ENCODE measurements at regions not wholly inside any gene's neighbourhood (a gene's known extent, or its start where the extent isn't known, plus 50 kb on each side); places are given as distances from the start of the nearest gene placed in this dataset.
"Not testable (repeated sequence)": the region's sequence is repeated elsewhere in the genome, so short reads cannot be mapped to it uniquely, and the experiment has no call there.

DNA sequence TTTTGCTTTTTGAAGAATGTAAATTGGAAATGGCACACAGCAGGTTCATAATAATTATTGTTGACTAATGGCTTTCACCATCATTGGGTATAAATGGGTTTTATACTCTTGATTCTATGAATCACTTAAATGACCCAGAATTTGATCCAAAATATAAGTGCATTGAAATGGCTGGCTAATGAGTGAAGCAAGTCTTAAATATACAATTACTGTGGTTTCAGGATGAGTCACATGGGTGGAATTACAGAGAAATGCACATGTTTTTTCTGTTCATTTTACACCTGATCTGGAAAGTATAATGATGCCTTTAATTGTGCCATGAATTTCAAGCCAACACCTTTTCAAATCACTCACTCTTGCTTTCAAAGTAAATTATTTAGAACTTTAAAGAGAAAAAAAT, 380.8 kb upstream of the CD180 start:
- H3K27me3 ChIP-seq (ENCODE audit: control insufficient read depth, insufficient read depth, low read length): no peaks in the 10 kb centered on the region
- no peaks in the 10 kb centered on the region for H3K36me3 ChIP-seq (replicated peaks; ENCODE audit: control insufficient read depth, insufficient read depth, low read length)
- H3K4me3 ChIP-seq (ENCODE audit: insufficient read depth, low read depth, low read length): no peak overlapping the region
- no peak for DNase-seq

GRCh38 chr5:67576112-67576511, 379.5 kb upstream of the CD180 start:
- Histone ChIP-seq H3K36me3 (replicated peaks; ENCODE audit: control insufficient read depth, insufficient read depth, low read length) (no peaks in the 10 kb centered on the region), H3K4me3 (ENCODE audit: insufficient read depth, low read depth, low read length) (no peak overlapping the region), H3K27me3 (ENCODE audit: control insufficient read depth, insufficient read depth, low read length) (no peaks in the 10 kb centered on the region)
- no peak for DNase-seq

DNA sequence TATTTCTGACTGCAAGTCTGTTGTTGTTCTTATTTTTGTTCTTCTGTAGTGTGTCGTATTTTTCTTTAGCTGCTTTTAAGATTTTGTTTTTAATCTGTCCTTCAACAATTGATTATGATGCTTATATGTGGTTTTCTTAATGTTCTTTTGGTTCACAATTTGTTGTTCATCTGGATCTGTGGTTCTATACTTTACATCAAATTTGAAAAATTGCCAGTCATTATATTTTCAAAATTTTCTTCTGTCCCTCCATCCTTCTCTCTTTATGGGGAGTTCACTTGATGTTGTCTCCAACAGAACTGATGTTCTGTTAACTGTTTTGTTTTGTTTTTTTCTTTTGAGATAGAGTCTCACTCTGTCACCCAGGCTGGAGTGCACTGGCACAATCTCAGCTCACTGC, 378.5 kb upstream of the CD180 start:
- DNase-seq: no peak
- no peaks in the 10 kb centered on the region for H3K27me3 ChIP-seq (ENCODE audit: control insufficient read depth, insufficient read depth, low read length)
- H3K4me3 ChIP-seq (ENCODE audit: insufficient read depth, low read depth, low read length): no peak overlapping the region
- no peaks in the 10 kb centered on the region for H3K36me3 ChIP-seq (replicated peaks; ENCODE audit: control insufficient read depth, insufficient read depth, low read length)

- Histone ChIP-seq H3K36me3 (replicated peaks; ENCODE audit: control insufficient read depth, insufficient read depth, low read length) (no peaks in the 10 kb centered on the region), H3K27me3 (ENCODE audit: control insufficient read depth, insufficient read depth, low read length) (no peaks in the 10 kb centered on the region), H3K4me3 (ENCODE audit: insufficient read depth, low read depth, low read length) (no peak overlapping the region)
- no peak for DNase-seq
These were observed 364.7 kb upstream of the CD180 start for GRCh38 chr5:67561151-67561932.

DNA sequence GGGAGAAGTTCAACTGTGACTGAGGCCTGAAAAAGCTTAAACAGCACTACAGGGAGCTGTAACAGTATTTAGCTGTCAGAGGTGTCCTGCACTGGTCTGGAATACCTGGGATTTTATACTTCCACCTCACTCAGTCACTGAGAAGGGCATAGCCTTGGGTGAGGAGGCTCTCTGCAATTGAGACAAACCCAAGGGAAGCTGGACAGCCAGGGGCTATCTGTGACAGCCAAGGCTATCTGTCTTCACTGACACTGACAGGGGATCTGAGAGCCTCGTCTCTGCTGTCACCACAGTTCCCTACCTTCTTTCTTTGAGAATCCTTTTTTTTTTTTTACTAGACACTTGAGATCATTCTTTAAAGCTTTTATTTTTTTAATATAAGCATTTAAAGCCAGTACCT, 356.2 kb upstream of the CD180 start:
- DNase-seq: no peak
- Histone ChIP-seq H3K4me3 (ENCODE audit: insufficient read depth, low read depth, low read length) (no peak overlapping the region), H3K36me3 (replicated peaks; ENCODE audit: control insufficient read depth, insufficient read depth, low read length) (no peaks in the 10 kb centered on the region), H3K27me3 (ENCODE audit: control insufficient read depth, insufficient read depth, low read length) (no peaks in the 10 kb centered on the region)

GRCh38 chr5:67549947-67550346, 353.3 kb upstream of the CD180 start:
- Histone ChIP-seq H3K4me3 (ENCODE audit: insufficient read depth, low read depth, low read length) (no peak overlapping the region), H3K27me3 (ENCODE audit: control insufficient read depth, insufficient read depth, low read length) (no peaks in the 10 kb centered on the region), H3K36me3 (replicated peaks; ENCODE audit: control insufficient read depth, insufficient read depth, low read length) (no peaks in the 10 kb centered on the region)
- DNase-seq: no peak

- H3K36me3 ChIP-seq (replicated peaks; ENCODE audit: control insufficient read depth, insufficient read depth, low read length): no peaks in the 10 kb centered on the region
- no peak for DNase-seq
- H3K27me3 ChIP-seq (ENCODE audit: control insufficient read depth, insufficient read depth, low read length): no peaks in the 10 kb centered on the region
- H3K4me3 ChIP-seq (ENCODE audit: insufficient read depth, low read depth, low read length): no peak overlapping the region
These were observed 352.7 kb upstream of the CD180 start for GRCh38 chr5:67549296-67549618.

DNA sequence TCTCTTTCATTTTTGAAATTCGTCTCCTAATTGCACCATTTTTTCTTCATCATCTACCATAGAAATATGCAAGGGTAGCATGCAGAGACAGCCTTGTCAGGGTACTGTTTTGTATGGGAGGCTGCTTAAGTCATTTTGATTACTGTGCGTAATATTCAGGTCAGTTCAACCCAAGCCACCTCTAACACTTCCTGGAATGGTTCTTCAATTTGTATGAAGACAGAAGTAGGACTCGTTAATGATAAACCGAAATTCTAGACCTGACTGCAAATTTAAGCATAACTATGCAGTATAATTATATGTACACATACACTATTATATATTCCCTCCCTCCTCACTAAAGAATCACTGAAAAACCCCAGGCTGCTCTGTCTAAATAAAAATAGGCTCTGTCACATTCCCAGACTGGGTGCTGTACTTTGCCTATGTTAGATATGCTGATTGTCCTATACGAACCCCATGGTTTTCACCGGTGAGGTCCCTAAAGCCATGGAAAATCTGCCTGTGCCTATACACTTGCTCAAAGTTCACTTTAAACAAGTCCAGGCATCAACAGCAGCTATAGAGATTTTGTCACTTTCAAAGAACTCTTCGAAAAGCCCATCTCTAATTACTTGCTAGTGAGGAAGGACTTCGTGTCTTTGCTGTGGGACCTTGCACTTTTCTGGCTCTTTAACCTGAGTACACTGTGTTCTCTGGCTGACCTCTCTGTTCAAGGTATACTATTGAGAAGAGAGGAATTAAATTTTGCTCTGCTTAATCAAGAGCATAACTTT, 352.1 kb upstream of the CD180 start:
- H3K36me3 ChIP-seq (replicated peaks; ENCODE audit: control insufficient read depth, insufficient read depth, low read length): no peaks in the 10 kb centered on the region
- H3K4me3 ChIP-seq (ENCODE audit: insufficient read depth, low read depth, low read length): no peak overlapping the region
- no peak for DNase-seq
- no peaks in the 10 kb centered on the region for H3K27me3 ChIP-seq (ENCODE audit: control insufficient read depth, insufficient read depth, low read length)

DNA sequence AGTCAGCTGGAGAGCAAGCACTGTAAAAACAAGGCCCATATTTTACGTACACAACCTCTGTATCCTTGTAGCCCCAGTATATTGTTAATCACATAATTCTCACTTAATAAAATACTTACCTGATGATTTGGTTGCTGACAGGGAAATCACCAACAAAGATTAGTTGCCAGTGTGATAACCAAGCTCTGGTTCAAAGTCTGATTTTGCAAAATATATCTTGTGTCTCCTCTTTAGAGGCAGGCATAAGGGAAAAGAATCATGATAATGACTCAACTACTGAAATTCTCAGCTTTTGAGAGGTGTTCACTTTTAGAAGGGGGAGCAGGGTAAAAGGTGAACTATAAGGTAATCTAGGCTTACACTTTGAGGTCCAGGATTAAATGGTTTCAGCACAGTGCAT, 351.1 kb upstream of the CD180 start:
- no peak for DNase-seq
- no peak overlapping the region for H3K4me3 ChIP-seq (ENCODE audit: insufficient read depth, low read depth, low read length)
- no peaks in the 10 kb centered on the region for H3K27me3 ChIP-seq (ENCODE audit: control insufficient read depth, insufficient read depth, low read length)
- no peaks in the 10 kb centered on the region for H3K36me3 ChIP-seq (replicated peaks; ENCODE audit: control insufficient read depth, insufficient read depth, low read length)

- H3K27me3 ChIP-seq (ENCODE audit: control insufficient read depth, insufficient read depth, low read length); DNase-seq; H3K4me3 ChIP-seq (ENCODE audit: insufficient read depth, low read depth, low read length); H3K36me3 ChIP-seq (replicated peaks; ENCODE audit: control insufficient read depth, insufficient read depth, low read length): not testable (repeated sequence)
These were observed 348.3 kb upstream of the CD180 start for GRCh38 chr5:67544942-67545341.

DNA sequence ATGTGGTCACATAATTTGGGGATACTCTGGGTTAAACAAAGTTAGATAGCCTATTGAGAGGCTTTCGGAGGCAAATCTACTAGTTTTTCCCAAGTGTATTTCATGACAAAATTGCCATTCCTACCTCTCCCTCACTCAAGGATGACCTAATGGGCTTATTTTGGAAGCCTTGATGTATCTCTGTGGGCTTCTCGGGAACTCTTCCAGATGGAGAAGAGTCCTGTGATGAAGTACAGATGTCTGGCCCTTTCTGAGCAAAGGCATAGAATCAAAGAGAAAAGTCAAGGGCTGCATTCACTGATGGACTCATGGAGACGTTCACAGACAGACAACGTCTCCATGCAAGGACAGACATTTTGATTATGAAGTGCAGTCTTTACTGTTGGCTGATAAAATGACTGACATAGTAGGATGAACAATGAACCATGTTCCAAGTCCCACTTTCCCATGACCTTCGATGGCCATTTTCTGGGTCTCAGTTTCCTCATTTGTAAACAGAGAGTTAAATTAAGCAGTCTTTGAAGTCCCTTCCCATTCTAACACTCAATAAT, 347.2 kb upstream of the CD180 start:
- no peak for DNase-seq
- no peaks in the 10 kb centered on the region for H3K36me3 ChIP-seq (replicated peaks; ENCODE audit: control insufficient read depth, insufficient read depth, low read length)
- no peak overlapping the region for H3K4me3 ChIP-seq (ENCODE audit: insufficient read depth, low read depth, low read length)
- H3K27me3 ChIP-seq (ENCODE audit: control insufficient read depth, insufficient read depth, low read length): no peaks in the 10 kb centered on the region

DNA sequence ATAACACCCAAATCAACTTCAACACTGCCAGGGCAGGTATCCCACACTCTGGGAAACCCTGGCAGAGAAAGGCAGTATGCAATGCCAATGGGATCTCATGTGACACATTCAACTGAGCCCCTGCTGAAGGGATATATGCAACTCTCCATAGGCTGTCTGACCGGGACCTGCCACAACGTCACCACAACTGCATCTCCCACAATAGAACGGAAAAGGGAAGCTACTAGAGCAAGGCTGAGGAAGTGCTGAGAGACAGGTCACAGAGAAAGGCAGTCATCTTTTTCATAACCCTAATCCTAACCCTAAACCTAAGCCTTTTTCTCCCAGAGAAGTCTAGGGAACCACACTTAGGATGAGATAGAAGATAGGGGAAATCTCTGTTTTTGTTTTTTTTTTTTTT, 345.9 kb upstream of the CD180 start:
- Histone ChIP-seq H3K4me3 (ENCODE audit: insufficient read depth, low read depth, low read length) (no peak overlapping the region), H3K27me3 (ENCODE audit: control insufficient read depth, insufficient read depth, low read length) (no peaks in the 10 kb centered on the region), H3K36me3 (replicated peaks; ENCODE audit: control insufficient read depth, insufficient read depth, low read length) (no peaks in the 10 kb centered on the region)
- no peak for DNase-seq

DNA sequence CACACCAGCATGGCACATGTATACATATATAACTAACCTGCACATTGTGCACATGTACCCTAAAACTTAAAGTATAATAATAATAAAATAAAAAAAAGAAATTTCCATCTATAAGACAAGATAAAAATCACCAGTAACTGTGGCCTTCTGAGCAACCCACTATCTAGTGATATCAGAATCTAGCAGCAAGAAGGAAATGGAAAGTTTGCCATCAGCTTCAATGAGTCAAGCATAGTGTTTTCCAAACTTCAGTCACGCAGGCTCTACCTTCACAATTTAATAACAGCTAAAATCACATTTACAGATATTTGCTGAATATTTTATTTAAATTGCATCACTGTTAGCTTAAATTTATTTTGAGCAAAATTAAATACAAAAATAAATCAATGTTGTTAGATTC, 345.3 kb upstream of the CD180 start:
- Histone ChIP-seq H3K27me3 (ENCODE audit: control insufficient read depth, insufficient read depth, low read length) (no peaks in the 10 kb centered on the region), H3K36me3 (replicated peaks; ENCODE audit: control insufficient read depth, insufficient read depth, low read length) (no peaks in the 10 kb centered on the region), H3K4me3 (ENCODE audit: insufficient read depth, low read depth, low read length) (no peak overlapping the region)
- no peak for DNase-seq

DNA sequence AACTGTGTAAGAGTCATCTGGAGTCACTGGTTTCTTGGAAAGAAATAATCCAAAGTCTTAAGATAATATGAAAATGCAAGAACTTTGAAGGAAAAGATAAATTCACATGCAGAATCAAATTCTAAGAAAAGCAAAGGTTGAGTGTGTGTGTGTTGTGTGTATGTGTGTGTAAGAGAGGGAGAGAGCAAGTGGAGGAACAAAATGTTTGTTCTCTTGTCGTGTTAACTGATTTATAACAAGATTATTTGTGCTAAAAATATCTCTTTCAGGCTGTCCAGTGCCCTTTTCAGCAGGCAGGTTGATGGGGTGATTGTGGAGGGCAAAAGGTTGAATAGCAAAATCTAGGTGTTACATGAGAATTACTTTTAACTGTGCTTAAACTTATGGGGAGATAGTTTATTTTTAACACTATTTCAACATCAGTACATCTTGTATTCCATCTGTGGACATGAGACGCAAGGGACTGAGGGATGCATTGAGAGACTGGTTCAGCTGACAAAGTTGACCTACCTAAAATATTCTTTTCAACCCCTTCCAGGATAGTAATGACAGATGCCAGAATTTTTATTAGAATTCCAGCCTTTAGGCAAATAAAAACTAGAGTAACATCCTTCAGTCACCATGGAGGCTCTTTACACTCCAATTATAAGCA, 342.4 kb upstream of the CD180 start:
- Histone ChIP-seq H3K27me3 (ENCODE audit: control insufficient read depth, insufficient read depth, low read length) (no peaks in the 10 kb centered on the region), H3K36me3 (replicated peaks; ENCODE audit: control insufficient read depth, insufficient read depth, low read length) (no peaks in the 10 kb centered on the region), H3K4me3 (ENCODE audit: insufficient read depth, low read depth, low read length) (no peak overlapping the region)
- no peak for DNase-seq
